GM19023 (cell line): ENCODE measurements at regions not wholly inside any gene's neighbourhood (a gene's known extent, or its start where the extent isn't known, plus 50 kb on each side); places are given as distances from the start of the nearest gene placed in this dataset.
A peak's percentile ranks its signal among the peaks of the same experiment; 100 is the strongest.
"Not testable (repeated sequence)": the region's sequence is repeated elsewhere in the genome, so short reads cannot be mapped to it uniquely, and the experiment has no call there.

ENCODE experiments used
- ATAC-seq: cut with Tn5 transposase; IDR thresholded peaks from one replicate; pipeline ENCODE4 v1.9.1; 2021; ENCODE audit warnings: mild to moderate bottlenecking, moderate library complexity; ENCODE audit not compliant: unreplicated experiment

DNA sequence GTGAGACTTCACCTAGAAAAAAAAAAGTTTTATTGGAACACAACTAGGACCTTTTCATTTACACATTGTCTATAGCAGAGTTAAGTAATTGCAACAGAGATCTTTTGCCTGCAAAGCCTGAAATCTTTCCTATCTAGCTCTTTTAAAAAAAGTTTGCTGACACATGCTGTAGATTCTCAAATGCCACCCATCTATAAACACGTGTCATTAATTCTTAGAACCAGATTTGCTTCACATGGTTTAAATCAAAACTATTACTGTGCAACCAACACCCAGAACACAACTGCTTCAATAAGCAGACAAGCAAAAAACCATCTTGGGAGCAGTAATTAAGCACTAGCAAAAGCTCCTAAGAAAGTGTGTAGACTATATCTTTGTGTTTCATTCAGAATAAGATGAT lies 55.0 kb downstream of the OXSM start:
- ATAC-seq = no peak

DNA sequence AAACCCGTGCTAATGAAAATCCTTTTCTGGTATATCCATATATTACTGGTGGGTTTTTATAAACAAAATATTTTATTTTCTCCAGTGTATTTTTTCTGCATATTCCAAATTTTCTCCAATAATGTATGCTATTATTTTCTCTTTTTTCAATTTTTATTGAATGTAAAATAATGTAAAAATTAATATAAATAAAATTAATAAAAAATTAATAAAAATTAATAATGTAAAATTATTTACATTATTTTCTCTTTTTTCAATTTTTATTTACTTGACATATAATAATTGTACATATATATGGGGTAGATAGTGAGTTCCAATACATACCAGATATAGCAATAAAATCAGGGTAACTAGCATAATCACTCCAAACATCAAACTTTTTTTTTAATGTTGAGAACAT lies 56.4 kb downstream of the OXSM start:
- ATAC-seq = no peak

DNA sequence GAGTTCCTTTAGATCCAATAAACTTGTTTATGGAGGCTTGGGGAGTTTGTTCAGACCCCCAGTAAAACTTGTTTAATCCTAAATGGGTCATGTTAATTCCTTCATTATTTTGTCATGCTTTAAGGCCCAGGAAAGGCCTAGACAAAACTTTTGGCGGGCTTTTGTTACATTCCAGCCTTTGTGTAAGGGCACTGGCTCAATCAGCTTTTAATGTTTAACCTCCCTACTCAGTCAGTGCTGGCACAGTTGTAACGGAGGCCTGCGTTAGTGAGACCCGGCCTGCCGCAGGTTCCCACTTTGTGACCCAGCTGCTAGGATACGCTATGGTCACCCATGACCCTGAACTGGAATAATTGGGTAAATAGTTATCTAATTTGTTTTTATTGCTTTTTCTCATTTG lies 59.2 kb downstream of the OXSM start:
- no peak for ATAC-seq

DNA sequence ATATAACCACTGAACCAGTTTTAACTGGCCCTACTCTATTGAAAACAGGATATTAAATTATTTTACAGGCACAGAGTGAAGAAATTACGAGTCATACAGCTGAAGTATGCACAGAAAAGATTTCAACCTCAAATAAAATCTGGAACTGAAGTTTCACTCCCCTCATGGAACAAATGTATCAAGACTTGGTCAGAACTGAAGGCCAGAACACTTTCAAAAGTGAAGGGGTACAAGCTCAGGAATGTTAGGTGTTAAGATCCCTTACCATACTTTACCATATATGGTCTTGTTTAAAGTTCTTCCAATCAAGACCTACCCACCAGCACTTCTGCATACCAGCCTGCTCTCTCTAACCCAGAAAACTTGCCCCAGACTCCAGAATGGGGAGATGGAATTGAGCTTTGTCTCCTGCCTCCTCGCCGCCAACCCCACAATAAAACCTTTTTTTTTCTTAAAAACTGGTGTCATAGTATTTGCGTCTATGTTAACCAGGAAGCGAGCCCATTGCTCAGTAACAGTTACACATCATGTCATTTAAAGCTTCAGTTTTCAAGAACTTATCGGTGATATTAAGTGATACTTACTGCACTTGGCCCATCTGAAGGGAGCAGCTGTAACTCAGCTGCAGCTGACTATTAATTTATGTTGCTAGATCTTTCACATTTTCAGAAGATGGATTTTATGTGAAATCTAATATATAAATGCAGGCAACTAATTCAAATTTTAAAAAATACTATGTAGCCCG lies 59.9 kb downstream of the OXSM start:
- ATAC-seq = no peak

DNA sequence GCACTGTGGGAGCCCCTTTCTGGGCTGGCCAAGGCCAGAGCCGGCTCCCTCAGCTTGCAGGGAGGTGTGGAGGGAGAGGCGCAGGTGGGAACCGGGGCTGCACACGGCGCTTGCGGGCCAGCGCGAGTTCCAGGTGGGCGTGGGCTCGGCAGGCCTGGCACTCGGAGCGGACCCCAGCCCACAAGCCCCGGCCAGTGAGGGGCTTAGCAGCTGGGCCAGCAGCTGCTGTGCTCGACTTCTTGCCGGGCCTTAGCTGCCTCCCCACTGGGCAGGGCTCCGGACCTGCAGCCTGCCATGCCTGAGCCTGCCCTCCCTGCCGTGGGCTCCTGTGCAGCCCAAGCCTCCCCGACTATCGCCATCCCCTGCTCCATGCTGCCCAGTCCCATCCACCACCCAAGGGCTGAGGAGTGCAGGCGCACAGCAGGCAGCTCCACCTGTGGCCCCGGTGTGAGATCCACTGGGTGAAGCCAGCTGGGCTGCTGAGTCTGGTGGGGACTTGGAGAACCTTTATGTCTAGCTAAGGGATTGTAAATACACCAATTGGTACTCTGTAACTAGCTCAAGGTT lies 61.9 kb downstream of the OXSM start:
- not testable (repeated sequence) for ATAC-seq

DNA sequence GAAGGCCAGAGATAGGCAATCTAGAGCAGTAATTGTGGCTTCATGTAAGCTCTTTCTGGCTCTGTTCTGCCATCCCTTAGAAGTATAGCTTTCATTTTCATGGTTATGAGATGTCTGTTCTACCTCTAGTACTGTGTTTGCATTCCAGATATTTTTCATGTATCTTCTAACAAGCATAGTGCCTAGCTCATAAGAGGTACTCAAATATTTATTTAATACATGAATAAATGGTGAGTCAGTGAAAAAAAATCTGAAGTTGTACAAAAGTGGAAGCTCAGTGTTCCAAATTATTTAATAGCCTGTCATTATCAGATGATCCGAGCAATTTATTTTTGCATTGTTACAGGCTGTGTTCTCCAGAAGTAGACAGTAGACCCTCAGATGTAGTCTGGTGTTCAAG lies 64.3 kb downstream of the OXSM start:
- ATAC-seq = no peak

DNA sequence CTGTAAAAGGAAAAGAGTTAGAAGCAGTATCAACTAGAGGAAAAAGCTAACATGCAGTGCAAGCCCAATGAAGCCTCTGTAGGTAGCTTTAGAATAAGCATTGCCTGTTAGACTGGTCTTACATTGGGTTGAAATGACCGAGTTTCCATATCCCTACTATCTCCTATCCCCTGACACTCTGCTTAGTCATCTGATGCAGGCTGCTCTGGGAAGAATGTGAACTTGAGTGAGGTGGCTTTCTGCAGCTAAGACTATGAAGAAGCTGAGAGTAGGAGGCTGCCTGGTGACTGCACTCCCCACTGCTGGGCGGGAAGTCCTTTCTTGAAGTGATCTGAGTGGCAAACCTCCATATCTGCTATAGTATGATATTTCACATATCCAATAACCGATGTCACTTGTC lies 64.7 kb downstream of the OXSM start:
- ATAC-seq = no peak

DNA sequence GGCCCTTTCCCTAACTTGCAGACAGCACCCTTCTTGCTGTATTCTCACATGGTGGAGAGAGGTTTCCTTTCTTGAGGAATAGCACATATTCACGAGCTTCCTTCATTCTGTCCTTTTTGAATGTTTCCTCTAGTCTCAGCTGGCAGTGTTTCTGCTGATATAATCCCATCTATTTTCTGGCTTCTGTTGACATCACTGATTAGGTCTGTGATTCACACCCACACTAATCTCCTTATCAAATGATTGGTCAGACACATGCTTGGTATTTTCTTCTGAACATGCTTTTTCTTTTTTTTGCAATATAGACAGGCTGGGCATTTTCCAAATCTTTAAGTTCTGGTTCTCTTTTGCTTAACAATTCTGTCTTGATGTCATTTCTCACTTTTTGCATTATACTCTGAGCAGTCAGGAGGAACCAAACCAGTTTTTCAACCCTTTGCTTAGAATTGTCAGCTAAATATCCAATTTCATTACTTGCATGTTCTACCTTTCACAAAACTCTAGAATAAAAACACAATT lies 65.4 kb downstream of the OXSM start:
- ATAC-seq = no peak

DNA sequence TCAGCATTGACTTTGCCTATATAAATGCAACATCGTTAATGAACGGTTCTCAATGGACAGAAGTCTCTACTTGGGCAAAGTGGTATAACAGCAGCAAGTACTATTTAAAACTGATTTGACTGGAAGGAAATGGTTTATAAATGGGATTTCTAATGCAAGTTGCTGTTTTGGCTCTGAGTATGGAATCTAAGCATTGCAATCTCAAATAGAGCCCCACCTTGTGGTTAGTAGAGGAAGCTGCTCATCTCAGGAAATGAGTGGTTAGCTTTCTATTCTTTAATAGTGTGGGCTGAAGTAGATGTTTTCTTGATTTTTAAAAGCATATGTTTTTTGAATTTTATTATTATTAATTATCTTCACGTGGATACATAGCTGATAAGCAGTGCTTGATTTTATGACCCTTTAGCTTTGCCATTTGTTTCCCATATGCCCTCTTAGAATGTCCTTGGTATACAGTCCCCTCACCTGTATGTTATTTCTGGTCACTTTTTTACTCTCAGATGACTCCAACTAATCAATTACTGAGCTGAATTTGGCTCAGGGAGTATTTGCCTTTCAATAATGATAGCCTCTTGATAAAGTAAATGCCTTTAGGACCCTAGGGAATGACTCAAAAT lies 67.1 kb downstream of the OXSM start:
- ATAC-seq = peak; percentile 89

DNA sequence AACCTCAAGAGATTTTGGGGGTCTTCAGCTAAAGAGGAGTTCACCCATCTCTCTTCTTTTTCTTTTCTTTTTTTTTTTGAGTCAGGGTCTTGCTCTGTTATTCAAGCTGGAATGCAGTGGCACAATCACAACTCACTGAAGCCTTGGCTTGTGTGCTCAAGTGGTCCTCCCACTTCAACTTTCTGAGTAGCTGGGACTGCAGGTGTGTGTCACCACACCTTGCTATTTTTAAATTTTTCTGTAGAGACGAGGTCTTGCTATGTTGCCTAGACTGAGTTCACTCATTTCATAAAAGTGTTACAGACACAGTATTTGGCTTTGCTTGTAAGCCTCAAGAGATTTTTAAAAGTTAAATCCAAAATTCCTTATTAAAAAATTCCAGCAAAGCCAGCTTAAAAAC lies 71.7 kb downstream of the OXSM start:
- ATAC-seq = no peak

DNA sequence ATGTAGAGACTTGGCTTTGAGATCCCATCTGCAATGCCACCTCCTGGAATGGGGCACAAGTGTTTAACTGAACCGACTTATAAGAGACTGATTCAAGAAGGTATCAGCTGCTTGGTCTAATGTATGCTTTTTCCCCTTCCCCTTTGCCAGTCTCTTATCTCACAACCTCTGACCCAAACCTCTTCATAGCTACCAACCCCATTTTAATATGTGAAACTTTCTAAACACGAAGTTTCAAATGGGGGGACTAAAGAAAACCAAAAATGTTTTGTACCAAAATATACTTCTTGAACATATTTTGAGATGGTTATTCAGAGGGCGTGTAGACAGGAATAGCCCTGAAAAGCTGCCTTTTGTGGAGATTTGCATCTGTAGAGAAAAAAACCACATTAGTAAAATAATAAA lies 73.1 kb downstream of the OXSM start:
- ATAC-seq = peak; percentile 50

DNA sequence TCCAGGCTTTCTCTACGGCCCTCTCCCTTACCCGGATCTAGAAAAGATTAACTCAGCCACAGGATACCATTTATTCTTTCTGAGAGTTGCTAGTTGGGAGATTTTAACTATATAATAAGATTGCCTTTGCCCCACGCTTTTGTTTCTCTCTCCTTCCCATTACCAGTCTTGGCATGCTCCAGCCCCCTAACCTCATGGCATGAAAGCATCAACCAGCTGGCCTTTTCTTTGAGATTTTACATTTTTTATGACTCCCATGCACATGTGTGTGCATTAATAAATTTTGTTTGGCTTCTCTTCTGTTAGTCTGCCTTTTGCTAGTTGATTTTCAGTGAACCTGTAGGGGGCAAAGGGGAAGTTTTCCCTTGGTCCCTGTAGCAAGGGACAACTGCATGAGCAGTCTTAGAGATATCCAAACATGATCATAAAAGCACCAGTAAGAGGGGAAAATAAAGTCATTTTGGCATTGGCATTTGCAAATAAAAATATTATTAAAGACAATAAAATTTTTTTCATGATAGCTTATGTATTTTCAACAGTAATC lies 73.6 kb downstream of the OXSM start:
- peak; percentile 34 for ATAC-seq

DNA sequence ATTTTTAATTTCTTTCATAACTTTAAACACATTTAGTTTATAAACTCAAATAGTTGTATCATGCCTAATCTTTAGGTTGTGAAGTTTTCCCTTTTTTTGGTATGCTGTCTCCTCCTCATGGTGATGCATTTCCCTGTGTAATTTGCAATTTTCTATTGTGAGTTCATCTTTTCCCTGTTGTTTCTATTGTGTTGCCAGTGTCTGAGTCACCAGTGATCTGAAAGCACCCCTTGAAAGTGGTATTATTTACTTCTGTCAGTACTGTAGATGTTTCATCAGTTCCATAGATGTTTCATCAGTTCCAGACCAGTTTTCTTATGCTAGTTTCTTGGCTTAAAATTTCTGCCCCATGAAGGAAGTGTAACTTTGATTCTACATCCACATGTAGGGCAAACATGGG lies 80.6 kb downstream of the OXSM start:
- no peak for ATAC-seq

DNA sequence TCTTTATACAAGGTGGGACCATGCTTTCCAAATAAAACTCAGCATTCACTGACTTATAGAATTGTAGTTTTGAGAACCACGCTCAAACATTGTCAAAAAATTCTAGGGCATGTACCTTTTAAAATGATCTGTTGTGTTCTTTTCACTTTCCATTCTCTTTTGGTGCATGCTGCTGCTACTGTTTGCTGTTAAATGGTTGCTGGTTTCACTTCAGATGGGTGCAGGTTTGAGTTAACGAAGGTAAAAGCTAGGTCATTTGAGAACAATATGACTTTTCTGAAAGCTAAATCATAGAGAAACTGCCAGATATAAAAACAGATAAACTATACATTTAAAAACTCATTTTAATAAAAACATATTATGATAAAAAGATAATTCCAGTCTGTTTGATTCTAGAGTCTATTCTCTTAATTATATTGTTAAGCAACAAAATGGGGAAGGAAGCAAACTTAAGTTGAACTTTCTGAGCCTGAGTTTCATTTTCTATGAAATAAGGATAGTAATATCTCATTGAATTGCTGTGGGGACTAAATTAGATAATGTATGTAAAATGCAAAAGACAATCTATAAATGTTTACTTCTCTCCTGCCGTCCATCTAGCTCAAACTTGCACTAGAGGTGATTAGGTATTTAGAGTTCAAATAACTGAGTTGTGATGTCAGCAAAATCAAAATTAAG lies 82.4 kb downstream of the OXSM start:
- ATAC-seq = peak; percentile 83

DNA sequence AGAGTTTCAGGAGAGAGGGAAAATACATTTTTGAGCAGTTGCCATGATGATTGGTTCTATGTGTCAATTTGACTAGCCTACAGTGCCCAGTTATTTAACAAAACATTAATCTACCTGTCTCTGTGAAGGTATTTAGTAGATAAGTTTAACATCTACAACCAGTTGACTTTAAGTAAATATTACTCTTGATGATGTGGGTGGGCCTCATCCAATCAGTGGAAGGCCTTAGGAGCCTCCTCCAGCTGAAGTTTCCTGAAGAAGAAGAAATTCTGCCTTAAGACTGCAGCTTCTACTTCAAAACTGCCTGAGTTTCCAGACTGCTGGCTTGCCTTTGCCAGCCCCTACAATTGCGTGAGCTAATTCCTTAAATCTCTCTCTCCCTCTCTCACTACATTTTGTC lies 93.6 kb downstream of the OXSM start:
- no peak for ATAC-seq

DNA sequence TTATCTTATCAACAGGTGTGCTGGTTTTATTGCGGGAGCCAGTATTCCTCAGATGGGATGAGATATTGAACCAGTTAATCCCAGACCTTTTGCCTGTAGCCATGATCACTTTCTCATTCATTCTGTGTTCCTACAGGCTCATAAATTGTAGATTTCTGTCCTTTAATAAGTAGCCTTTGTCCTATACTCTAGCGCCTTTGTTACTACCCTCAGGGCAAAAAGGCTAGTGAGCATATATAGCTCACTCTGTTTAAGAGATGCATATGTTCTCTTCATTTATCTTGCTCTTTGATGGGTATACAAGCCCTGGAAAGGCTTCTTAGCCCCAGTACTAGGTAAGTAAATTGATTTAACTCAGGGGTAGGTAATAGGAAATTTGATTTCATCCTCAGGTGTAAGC lies 95.1 kb downstream of the OXSM start:
- no peak for ATAC-seq

DNA sequence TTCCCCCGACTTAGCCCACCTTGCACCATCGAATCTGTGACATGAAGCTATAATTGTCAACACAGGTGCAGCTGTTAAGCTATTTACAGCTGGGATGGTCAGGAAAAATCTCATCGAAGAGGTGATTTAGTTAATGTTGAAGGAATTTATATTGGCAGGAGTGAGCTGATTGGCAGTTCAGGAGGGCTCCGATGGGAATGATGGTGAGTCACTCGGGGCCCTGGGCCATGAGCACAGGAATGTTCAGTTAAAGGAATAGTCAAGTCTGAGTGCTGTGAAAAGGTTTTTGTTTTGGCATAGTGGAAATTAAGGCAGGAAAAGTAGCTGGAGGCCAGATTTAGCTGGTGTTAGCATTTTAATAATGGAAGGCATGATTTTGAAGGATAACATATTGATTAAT lies 95.7 kb downstream of the OXSM start:
- no peak for ATAC-seq

DNA sequence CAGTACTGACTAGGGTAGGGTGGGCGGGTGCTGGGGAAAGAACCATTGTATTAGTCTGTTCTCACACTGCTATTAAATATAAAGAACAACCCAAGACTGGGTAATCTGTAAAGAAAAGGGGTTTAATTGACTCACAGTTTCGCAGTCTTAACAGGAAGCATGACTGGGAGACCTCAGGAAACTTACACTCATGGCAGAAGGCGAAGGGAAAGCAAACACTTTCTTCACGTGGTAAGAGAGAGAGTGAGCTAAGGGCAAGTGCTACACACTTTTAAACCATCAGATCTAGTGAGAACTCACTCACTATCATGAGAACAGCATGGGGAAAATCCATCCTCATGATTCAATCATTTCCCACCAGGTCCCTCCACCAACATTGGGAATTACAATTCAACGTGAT lies 98.0 kb downstream of the OXSM start:
- ATAC-seq = no peak

DNA sequence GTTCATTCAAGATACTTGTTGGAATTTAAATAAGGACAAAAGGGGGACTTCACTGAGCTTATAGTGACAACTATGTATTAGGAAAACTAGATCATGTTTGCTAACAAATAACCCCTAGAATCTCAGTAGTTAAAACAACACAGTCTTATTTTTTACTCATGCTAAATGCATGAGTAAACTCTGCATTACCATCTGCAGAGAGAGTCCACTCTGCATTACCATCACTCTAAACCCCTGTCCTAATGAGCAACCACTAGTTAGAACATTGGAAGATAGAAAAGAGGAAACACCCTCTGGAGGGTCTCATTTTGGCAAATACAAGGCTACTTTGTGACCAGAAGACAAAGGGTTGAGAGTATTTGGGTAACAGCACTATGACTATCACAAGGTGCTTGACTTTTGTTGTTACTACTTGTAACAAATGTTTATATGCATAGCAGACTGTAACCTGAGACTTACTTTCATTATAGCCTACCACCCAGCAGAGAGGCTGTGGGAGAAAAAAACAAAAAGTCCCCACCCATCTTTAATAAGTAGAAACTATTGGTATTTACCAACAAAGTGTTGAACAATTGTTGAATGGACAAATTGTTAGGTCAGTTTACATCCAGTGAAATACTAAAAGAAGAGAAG lies 99.1 kb downstream of the OXSM start:
- no peak for ATAC-seq

DNA sequence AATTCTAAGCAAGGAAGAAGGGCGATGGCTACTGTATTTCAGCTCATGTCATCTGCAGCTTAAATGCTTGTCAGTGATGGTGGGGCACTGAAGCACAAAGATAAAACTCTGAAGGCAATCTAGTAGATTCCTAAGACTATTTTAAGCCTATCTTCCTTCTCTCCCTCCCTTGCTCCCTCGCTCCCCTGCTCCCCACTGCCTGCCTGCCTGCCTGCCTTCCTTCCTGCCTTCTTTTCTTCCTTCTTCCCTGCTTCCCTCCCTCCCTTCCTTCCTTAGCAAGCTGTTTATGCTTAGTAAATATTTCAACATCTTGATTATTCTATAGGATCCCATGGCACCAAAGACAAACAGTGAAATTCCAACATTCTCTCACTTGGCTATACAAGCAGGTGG lies 99.6 kb downstream of the OXSM start:
- no peak for ATAC-seq

DNA sequence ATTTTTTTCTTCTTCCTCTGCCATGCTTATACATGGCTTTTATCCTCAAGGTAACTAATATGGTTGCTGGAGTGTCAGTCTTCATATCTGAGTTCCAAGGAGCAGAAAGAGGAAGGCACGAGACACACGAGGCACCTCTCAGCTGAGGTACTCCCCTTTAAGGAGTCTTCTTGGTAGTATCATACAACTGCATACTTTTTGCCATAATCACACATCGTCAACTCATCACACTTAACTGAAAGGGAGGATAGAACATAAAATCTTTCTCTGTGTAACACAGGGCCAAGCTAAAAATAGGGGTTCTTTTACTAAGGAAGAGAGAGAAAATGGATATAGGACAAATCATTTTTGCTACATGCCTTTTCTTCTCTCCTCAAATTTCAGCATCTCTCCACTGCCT lies 104.2 kb downstream of the OXSM start:
- ATAC-seq = no peak
